MV-4-11 (cell line): ENCODE measurements at regions not wholly inside any gene's neighbourhood (a gene's known extent, or its start where the extent isn't known, plus 50 kb on each side); places are given as distances from the start of the nearest gene placed in this dataset.
"Not testable (repeated sequence)": the region's sequence is repeated elsewhere in the genome, so short reads cannot be mapped to it uniquely, and the experiment has no call there.

Experiments
- DNase-seq: peaks from one replicate; lab custom pipeline; 2025; lab: John Stamatoyannopoulos, UW

- DNase-seq: no peak
These were observed 252.2 kb upstream of the SLITRK6 start for GRCh38 chr13:86051134-86052103.

DNA sequence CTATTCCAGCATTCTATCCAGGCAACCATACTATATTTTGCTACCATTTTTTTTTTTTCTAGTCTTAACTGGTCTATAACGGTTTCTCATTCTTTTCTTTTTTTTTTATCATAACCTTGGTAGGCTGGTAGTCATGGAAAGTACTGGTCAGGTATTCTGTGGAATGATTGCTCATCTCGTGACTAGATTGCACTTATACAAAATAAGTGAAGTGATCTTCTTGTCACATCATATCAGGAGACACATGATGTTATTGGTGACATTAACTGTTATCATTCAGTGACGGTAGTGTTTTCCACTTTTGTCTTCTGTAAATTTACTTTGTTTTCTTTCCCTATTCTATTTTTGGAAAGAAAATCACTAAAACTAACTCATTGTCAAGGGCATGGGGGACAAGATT, 239.3 kb upstream of the SLITRK6 start:
- DNase-seq: no peak

GRCh38 chr13:86020351-86021002, 221.3 kb upstream of the SLITRK6 start:
- DNase-seq: no peak

- no peak for DNase-seq
These were observed 207.1 kb upstream of the SLITRK6 start for GRCh38 chr13:86006317-86006716.

DNA sequence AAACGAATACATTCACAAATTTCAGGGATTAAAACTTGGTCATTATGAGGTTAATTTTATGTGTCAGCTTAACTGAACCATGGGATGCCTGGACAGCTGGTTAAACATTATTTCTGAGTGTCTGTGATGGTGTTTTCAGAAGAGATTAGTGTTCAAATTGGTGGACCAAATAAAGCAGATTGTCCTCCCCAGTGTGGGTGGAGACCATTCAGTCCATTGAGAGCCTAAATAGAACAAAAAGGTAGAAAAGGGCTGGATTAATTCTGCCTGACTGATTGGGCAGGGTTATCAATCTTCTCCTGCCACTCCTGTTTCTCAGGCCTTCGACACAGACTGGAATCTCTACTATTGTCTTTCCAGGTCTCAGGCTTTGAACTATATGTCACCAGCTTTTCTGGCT, 203.8 kb upstream of the SLITRK6 start:
- no peak for DNase-seq

DNA sequence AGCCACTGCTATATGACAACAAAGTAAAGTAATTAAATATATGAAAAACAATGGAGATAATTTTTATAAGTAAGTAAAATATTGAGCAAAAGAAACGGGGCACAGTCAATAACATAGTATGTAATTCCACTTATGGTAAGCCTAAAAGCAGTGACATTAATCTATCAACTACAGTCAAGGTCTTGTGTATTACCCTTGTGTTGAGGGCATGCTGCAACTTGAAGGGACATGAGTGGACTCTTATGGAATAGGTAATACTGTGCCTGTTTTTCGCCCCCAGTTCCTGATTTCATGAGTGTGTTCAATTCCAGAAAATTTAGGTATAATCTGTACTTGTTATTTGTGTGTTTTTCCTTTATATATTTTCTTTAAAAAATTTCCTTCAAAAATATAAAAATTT, 201.3 kb upstream of the SLITRK6 start:
- no peak for DNase-seq

DNA sequence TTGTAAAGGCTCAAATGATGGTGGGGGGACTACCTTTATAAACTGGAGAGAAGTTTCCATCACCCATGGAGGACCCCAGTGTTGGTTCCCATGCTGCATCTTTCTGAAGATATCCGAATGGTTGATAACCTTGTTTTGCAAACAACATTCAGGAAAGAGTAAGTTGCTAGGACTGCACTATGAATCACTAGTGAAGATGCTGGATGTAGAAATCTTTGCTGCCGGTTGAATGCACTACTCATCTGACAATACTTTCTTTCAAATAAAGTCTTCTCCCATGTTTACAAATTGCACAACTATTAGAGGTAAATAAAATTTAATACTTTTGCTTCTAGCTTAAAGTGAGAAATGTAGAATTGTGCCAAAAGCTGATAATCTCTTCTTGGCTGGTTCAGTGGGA, 198.4 kb upstream of the SLITRK6 start:
- DNase-seq: no peak

- no peak for DNase-seq
These were observed 196.7 kb upstream of the SLITRK6 start for GRCh38 chr13:85995788-85996418.

DNA sequence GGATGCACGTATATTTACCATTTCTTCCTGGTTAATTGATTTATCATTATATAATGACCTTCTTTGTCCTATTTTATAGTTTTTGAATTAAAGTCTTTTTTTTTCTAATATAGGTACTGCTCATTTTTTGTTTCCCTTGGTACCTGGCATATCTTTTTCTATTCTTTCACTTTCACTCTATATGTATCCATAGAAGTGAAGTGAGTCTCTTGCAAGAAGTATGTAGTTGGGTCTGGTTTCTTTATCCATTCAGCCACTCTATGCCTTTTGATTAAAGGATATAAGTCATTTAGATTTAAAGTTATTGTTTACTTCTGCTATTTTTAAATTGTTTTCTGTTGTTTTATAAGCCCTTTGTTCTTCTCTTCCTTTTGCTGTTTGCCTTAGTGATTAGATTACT, 194.3 kb upstream of the SLITRK6 start:
- no peak for DNase-seq

GRCh38 chr13:85990397-85990796, 191.2 kb upstream of the SLITRK6 start:
- no peak for DNase-seq

- DNase-seq: no peak
These were observed 186.6 kb upstream of the SLITRK6 start for GRCh38 chr13:85985797-85986196.

DNA sequence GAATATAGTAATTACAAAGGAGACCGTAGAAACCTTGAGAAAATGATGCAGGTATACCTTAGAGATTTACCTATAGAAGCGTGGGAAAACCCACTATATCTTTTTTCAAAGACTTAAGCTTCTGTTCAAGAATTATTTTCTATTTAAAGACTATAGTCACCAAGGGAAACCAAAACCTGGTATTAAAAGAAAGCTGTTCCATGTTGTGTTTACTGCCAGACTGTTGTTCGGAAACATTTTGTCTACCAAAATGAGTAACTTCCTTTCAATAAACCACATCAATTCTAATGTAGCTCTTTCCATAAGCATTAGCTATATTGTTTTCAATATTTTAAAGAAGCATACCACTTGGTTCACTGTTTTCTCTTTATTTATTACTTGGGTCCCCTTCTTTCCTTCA, 182.9 kb upstream of the SLITRK6 start:
- DNase-seq: no peak

DNA sequence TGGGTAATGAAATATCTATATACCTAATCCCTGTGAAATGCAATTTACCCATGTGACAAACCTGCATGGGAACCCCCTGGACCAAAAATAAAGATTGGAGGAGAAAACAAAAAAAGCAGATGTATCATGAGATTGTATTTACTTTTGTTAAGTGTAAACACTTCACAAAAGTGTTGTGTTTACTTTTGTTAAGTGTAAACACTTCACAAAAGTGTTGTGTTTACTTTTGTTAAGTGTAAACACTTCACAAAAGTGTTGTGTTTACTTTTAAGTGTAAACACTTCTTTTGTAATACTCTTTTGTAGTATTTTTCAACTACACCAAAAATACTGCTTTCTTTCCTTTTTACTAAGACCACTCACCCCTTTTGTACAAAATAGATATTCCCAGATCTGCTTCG, 181.2 kb upstream of the SLITRK6 start:
- DNase-seq: not testable (repeated sequence)

DNA sequence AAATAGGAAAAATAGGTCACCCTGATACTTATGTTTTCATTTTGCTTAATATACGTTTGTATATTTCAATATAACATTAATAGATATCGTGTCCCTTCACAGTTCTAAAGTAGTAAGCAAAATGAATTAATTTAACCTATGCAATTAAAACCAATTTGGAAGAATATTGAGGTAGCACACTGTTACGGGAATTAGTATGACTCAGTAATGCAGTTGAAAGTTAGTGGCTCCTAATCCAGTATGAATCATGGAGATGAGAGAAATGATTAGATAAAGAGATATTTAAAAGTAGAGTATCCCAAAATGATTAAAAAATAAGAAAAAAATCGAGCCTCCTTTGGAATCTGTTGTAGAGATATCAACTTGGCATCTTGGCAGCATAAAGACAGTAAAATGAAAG, 177.0 kb upstream of the SLITRK6 start:
- DNase-seq: no peak

DNA sequence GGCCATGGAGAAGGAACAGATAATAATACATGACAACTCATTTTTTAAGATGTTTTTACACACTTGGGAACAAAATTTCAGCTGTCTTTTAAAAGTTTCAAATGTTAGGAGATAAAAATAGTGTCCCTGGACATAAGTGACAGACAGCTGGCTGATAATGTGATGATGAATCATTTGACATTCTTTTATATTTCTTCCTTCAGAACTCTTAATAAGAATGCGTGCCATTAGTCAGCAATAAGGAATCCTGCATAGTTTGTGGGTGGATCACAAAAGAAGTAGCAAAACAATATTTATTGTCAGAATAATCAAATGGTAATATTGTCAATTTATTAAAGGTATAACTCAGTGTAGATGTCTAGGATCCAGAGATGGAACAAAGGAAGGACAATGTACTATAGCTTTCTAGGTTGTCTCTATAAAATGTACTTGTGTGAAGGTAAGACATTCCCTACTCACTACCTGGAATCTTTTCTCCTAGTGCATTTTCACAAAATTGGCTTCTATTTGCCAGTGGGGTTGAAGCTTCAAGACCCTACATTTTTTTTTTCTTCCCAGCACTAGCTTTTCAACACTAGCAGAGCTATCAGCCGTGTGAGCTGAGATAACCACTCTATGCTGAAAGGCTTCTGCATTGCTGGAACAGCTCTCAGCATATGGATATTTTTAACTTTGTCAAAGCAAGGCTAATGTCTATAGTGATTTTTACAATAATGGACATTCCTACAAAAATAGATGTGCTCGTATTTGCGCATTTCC, 175.6 kb upstream of the SLITRK6 start:
- DNase-seq: no peak

DNA sequence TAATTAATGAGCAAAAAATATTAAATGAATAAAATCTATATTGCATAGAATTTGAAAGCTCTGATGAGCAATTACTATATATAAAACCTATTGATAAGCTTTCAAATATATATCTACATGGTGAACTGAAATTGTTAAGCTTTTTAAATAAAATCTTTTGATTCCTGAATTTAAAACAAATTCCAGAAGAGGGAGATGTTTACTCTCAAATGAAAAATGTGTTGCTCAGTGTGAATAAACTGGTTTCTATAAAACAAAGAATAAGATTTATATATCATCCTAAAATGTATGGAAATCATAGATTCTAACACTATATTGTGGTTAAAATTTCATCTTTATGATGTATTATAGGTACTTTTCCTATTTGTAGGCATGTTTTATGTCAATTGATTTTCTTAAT, 171.5 kb upstream of the SLITRK6 start:
- DNase-seq: no peak

- no peak for DNase-seq
These were observed 170.1 kb upstream of the SLITRK6 start for GRCh38 chr13:85969331-85969730.

DNA sequence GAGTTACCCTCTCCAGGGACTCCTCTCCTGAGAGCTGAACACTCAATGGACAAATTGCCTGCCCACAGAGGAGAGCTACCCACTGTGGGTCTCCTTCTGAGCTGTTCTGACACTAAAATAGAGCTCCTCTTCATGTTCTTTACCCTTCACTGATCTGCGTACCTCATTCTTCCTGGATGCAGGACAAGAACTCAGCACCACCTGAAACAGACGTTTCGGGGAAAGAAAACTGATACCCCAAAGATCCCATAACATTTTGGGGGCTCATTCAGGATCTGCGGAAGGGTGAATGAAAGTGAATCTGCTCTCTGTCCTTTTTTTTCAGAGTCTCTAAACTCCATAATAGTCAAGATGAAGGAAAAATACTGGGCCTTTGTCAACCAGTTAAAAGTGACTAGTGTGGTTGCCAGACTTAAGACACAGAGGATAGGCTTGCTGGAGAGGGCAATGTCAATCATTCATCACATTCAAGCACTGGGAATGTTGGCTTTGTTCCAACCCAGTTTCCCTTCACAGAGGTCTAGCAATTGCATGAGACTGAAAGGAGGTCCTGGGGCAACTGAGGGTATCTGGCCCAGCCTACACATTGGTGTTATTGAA, 136.7 kb upstream of the SLITRK6 start:
- no peak for DNase-seq

DNA sequence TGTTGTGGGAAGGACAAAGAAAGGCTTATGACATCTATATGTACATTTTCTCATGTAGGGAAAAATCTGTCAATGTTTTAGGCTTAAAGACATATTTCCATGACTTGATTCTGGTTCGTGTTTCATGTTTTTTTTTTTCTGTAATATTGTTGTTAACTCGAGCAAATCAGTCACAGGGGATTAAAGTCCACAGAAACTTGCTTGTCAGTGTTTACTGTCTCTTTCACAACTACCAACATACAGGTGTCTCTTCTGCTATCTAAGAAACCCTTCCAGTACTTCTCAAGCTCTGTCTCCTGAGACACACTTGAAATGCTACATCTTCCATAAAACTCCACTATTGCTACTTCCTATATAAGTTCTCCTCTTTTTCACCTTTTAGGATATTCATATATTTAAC, 130.9 kb upstream of the SLITRK6 start:
- no peak for DNase-seq

GRCh38 chr13:85910962-85911361, 111.7 kb upstream of the SLITRK6 start:
- DNase-seq: no peak

- DNase-seq: no peak
These were observed 101.3 kb upstream of the SLITRK6 start for GRCh38 chr13:85900521-85900920.
